ENCODE measurements at regions not wholly inside any gene's neighbourhood (a gene's known extent, or its start where the extent isn't known, plus 50 kb on each side); places are given as distances from the start of the nearest gene placed in this dataset.

DNA sequence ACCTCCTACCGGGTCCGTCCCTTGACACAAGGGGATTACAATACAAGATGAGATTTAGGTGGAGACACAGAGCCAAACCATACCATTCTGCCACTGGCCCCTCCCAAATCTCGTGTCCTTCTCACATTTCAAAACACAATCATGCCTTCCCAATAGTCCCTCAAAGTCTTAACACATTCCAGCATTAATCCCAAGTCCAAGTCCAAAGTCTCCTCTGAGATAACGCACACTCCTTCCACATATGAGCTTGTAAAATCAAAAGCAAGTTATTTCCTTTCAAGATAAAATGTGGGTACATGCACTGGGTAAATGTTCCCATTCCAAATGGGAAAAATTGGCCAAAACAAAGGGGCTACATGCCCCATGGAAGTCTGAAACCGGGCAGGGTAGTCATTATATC, 463.9 kb upstream of the CDH9 start:
- Mint-ChIP-seq H3K4me3 (ENCODE audit: unreplicated experiment) (no peak overlapping the region), H3K9me3 (ENCODE audit: low read depth) (peaks cover 2% of the 10 kb centered on the region), H3K27me3 (ENCODE audit: low read depth) (no peaks in the 10 kb centered on the region), H3K36me3 (ENCODE audit: low read depth) (no peaks in the 10 kb centered on the region), H3K27ac (ENCODE audit: unreplicated experiment) (no peak overlapping the region), H3K4me1 (ENCODE audit: low read depth) (no peaks in the 10 kb centered on the region)
- TF ChIP-seq, protein P1, sequence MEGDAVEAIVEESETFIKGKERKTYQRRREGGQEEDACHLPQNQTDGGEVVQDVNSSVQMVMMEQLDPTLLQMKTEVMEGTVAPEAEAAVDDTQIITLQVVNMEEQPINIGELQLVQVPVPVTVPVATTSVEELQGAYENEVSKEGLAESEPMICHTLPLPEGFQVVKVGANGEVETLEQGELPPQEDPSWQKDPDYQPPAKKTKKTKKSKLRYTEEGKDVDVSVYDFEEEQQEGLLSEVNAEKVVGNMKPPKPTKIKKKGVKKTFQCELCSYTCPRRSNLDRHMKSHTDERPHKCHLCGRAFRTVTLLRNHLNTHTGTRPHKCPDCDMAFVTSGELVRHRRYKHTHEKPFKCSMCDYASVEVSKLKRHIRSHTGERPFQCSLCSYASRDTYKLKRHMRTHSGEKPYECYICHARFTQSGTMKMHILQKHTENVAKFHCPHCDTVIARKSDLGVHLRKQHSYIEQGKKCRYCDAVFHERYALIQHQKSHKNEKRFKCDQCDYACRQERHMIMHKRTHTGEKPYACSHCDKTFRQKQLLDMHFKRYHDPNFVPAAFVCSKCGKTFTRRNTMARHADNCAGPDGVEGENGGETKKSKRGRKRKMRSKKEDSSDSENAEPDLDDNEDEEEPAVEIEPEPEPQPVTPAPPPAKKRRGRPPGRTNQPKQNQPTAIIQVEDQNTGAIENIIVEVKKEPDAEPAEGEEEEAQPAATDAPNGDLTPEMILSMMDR (IDR thresholded peaks at IDR 0.05), result no peak
- DNase-seq (ENCODE audit: low spot score), result no peak

DNA sequence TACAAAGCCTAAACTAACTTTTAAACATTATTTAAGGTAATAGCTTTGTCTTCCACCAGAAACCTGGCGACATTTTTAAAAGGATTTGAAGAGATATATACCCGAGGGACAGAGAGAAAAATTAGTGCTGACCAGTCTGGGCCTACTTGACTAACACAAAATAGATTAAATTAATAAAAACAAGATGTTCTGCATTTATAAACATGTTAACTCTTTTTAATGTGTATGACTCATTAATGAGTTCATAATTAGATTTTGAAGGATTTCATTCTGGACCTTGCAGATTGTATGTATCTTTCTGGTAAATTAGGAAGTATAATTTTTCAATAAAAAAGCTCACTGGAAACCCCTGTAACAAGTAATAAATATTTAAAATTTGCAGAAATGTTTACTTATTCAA, 459.1 kb upstream of the CDH9 start:
- DNase-seq (ENCODE audit: low spot score), result no peak
- H3K36me3 Mint-ChIP-seq (ENCODE audit: low read depth), result no peaks in the 10 kb centered on the region
- TF ChIP-seq, protein P1 (IDR thresholded peaks at IDR 0.05), result no peak
- no peaks in the 10 kb centered on the region for H3K27me3 Mint-ChIP-seq (ENCODE audit: low read depth)
- peaks cover 3% of the 10 kb centered on the region for H3K9me3 Mint-ChIP-seq (ENCODE audit: low read depth)
- H3K4me1 Mint-ChIP-seq (ENCODE audit: low read depth), result no peaks in the 10 kb centered on the region
- no peak overlapping the region for H3K27ac Mint-ChIP-seq (ENCODE audit: unreplicated experiment)
- H3K4me3 Mint-ChIP-seq (ENCODE audit: unreplicated experiment), result no peak overlapping the region

DNA sequence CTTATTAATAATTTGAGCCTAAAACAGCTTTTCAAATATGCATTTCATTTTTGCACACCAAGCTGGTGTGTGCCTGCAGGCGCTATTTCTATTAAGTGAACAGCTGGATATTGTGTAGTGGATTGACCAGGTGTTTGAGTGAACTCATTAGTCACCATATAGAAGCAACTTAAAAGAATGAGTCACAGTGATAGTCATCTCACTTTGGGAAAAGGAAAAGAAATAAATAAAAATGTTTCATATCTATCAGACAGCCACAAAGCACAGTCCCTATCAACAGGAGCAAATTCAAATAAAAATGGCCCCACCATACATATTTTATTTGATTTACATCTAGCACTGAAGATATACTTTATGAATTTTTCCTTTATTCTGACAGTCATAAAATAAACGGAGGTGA, 456.5 kb upstream of the CDH9 start:
- no peak overlapping the region for H3K4me3 Mint-ChIP-seq (ENCODE audit: unreplicated experiment)
- no peaks in the 10 kb centered on the region for H3K27me3 Mint-ChIP-seq (ENCODE audit: low read depth)
- no peak for DNase-seq (ENCODE audit: low spot score)
- H3K9me3 Mint-ChIP-seq (ENCODE audit: low read depth), result peaks cover 9% of the 10 kb centered on the region
- no peak overlapping the region for H3K27ac Mint-ChIP-seq (ENCODE audit: unreplicated experiment)
- no peaks in the 10 kb centered on the region for H3K4me1 Mint-ChIP-seq (ENCODE audit: low read depth)
- TF ChIP-seq, protein P1 (IDR thresholded peaks at IDR 0.05), result no peak
- no peaks in the 10 kb centered on the region for H3K36me3 Mint-ChIP-seq (ENCODE audit: low read depth)

DNA sequence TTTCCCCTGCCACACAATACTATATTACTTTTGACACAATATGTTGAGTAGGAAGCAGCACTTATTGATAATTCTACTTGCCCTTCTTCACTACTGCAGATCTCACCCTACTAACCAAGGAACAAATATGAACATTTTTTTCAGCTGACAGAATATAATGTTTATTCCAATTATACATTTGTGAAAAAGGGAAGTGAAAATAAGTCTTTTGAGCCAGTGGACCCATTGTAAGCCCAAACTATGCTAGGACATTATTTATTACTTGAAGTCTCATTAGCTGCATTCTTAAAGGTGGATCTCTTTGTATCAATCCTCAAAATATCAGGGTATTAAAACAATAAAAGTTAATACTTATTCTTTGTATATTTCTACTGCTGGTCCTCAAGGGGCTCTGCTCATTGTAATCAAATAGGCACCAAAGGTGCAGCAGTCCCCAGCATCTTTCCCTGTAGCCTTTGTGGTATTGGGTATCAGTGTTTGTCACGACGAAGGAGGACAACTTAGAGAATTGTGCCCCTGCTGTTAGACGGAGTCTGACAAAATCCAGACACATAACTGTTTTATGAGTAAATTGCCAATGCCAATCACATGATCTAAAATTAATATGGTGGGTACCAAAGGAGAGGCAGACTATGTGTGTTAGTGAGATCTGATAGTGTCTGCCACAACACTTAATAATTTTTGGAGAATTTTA, 453.5 kb upstream of the CDH9 start:
- TF ChIP-seq, protein P1 (IDR thresholded peaks at IDR 0.05), result no peak
- H3K9me3 Mint-ChIP-seq (ENCODE audit: low read depth), result peaks cover 9% of the 10 kb centered on the region
- H3K4me3 Mint-ChIP-seq (ENCODE audit: unreplicated experiment), result no peak overlapping the region
- H3K27me3 Mint-ChIP-seq (ENCODE audit: low read depth), result peaks cover 1% of the 10 kb centered on the region
- no peaks in the 10 kb centered on the region for H3K36me3 Mint-ChIP-seq (ENCODE audit: low read depth)
- no peaks in the 10 kb centered on the region for H3K4me1 Mint-ChIP-seq (ENCODE audit: low read depth)
- no peak overlapping the region for H3K27ac Mint-ChIP-seq (ENCODE audit: unreplicated experiment)
- no peak for DNase-seq (ENCODE audit: low spot score)

DNA sequence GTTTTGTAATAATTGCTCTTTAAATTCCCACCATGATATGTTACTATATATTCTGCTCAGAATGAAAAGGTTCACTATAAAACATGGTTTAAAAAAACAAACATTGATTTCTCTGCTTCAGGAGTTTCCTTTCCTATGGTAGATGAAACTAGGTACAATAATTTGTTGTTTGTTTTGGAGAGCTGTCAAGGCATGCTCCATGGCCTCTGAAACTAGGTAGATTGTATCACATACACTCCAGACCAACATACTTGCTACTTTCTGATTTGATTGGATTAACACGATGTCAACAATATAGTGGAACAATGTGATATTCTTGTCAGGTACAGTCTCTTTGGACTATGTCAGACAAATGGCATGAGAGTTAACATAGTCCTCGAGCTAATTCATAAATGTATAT, 452.7 kb upstream of the CDH9 start:
- no peak for DNase-seq (ENCODE audit: low spot score)
- TF ChIP-seq, protein P1 (IDR thresholded peaks at IDR 0.05), result no peak
- H3K27me3 Mint-ChIP-seq (ENCODE audit: low read depth), result peaks cover 3% of the 10 kb centered on the region
- no peaks in the 10 kb centered on the region for H3K36me3 Mint-ChIP-seq (ENCODE audit: low read depth)
- H3K4me3 Mint-ChIP-seq (ENCODE audit: unreplicated experiment), result no peak overlapping the region
- peaks cover 9% of the 10 kb centered on the region for H3K9me3 Mint-ChIP-seq (ENCODE audit: low read depth)
- H3K4me1 Mint-ChIP-seq (ENCODE audit: low read depth), result no peaks in the 10 kb centered on the region
- H3K27ac Mint-ChIP-seq (ENCODE audit: unreplicated experiment), result no peak overlapping the region
